SK-MEL-5 (cell line): ENCODE measurements at regions not wholly inside any gene's neighbourhood (a gene's known extent, or its start where the extent isn't known, plus 50 kb on each side); places are given as distances from the start of the nearest gene placed in this dataset.
"Not testable (repeated sequence)": the region's sequence is repeated elsewhere in the genome, so short reads cannot be mapped to it uniquely, and the experiment has no call there.

Experiments used
- DNase-seq: peaks from one replicate; pipeline ENCODE4 v3.0.0-alpha.2; 2016; ENCODE audit warnings: low read depth, low spot score
- in situ Hi-C: cut with HindIII; loops from 2 replicates; pipeline ENCODE4 v1.10.0; 2016; ENCODE audit warnings: low sequenced_read_pairs, high pct_unique_total_duplicates, low pct_unique_long_range_greater_than_20kb

DNA sequence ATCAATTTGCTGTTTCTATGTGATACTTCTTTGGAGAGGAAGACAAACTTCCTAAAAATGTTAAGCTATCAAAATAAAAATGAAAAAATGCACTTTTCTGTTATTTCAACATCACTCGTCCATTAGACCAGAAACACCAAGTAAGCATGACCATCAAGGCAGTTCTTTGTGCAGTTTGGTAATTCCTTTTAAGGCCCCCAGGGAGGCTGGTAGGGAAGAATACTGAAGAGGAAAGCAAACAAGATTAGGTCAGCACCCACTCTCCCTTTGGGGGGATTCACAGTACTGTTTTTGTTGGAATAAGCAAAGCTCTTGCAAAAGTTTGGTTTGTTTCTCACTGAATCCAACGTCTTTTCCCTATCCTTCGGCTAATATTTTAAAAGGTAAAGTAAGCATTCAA lies 206.8 kb upstream of the SLC35B3 start:
- peak; percentile 26 for DNase-seq
- in situ Hi-C loops = no loop called here

GRCh38 chr6:8639928-8640649 lies 204.7 kb upstream of the SLC35B3 start:
- DNase-seq = no peak
- in situ Hi-C loops = no loop called here

GRCh38 chr6:8637896-8638597 lies 202.7 kb upstream of the SLC35B3 start:
- in situ Hi-C loops = no loop called here

GRCh38 chr6:8633762-8634161 lies 198.4 kb upstream of the SLC35B3 start:
- DNase-seq = no peak
- in situ Hi-C loops = no loop called here

More at GRCh38 chr6:8637896-8638597, 202.7 kb upstream of the SLC35B3 start:
- DNase-seq = no peak

GRCh38 chr6:8628736-8629135 lies 193.4 kb upstream of the SLC35B3 start:
- DNase-seq = no peak
- in situ Hi-C loops = no loop called here

DNA sequence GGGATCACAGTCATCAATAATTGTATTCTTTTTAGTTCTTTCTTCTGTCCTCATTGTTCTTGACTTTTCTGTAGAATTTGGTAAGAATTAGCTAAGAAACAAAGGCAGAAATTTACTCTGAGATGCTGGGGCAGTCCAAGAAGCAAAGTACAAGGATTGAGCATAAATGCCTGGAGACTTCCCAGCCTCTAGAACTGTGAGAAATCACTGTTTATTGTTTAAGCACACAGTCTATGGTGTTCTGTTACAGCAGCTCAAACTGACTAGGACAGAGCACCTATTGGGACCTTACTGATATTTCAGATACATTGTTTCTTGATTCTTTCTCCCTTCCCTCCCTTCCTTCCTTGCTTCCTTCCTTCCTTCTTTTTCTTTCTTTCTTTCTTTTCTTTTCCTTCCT lies 192.7 kb upstream of the SLC35B3 start:
- peak; percentile 26 for DNase-seq
- in situ Hi-C loops = no loop called here

DNA sequence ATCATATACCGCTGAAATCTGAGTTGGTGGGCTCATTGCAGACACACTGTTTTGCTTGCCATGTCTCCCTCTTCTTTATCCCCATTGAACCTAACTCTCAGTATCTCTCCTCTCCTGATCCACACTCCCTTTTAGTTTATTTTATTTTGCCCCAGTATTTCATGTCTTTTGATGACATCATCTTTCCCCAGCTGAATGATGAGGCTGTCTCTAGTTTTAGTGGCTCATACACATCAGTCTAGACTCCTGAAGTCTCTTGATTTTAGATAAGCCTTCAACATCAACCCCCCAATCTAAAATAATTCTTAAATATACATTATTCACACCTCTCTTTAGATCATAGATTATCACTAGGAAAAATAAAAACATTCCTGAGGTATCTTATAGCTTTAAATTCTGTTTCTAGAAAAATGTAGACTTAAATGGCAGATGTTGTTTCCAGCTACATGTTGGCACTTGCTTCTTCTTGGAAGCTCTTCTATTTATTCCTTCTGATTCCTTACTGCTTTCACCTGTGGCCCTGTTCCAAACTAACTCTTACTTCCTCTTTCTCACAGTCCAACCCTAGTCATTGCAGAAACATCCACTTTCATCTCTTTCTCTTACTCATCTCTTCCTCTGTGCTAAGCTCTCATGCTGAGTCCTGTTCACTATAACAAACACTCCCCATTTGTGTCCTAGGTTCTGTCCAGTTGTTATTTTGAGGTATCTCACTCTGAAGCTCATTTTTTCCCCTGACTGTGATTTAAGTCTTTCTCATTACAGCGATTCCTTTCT lies 191.9 kb upstream of the SLC35B3 start:
- in situ Hi-C loops = no loop called here
- DNase-seq = no peak

DNA sequence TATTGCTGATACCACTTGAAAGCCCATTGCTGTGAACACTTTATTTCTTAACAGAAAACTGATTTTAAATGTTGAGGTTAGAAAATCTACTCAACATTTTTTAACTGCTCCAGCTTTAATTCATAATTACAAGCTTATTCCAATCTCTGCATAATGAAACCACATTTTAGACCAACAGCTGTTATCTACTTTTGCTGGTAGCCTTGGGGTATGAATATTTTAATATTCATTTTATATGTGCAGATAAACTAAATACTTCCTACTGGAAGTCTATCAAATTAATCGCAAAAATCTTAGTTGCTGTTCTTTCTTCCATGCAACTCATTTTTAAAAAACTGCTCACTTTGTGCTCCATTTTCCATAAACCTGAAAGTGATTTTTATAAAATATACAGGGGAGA lies 189.3 kb upstream of the SLC35B3 start:
- in situ Hi-C loops = no loop called here

GRCh38 chr6:8623441-8623840 lies 188.1 kb upstream of the SLC35B3 start:
- DNase-seq = no peak
- in situ Hi-C loops = no loop called here

More for the DNA sequence above, 189.3 kb upstream of the SLC35B3 start:
- DNase-seq = no peak

GRCh38 chr6:8619853-8620252 lies 184.5 kb upstream of the SLC35B3 start:
- in situ Hi-C loops = no loop called here
- no peak for DNase-seq

DNA sequence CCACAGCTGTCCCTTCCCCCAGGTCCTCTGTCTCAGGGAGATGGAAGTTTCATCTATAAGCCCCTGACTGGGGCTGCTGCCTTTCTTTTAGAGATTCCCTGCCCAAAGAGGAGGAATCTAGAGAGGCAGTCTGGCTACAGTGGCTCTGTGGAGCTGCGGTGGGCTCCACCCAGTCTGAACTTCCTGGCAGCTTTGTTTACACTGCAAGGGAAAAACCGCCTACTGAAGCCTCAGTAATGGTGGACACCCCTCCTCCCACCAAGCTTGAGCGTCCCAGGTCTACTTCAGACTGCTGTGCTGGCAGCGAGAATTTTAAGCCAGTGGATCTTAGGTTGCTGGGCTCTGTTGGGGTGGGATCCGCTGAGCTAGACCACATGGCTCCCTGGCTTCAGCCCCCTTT lies 184.1 kb upstream of the SLC35B3 start:
- DNase-seq, in situ Hi-C loops: not testable (repeated sequence)

- DNase-seq = no peak
- in situ Hi-C loops = no loop called here
These were observed 173.4 kb upstream of the SLC35B3 start for GRCh38 chr6:8608737-8609136.

- peak; percentile 56 for DNase-seq
- in situ Hi-C loops = no loop called here
These were observed 154.8 kb upstream of the SLC35B3 start for GRCh38 chr6:8589941-8590729.

DNA sequence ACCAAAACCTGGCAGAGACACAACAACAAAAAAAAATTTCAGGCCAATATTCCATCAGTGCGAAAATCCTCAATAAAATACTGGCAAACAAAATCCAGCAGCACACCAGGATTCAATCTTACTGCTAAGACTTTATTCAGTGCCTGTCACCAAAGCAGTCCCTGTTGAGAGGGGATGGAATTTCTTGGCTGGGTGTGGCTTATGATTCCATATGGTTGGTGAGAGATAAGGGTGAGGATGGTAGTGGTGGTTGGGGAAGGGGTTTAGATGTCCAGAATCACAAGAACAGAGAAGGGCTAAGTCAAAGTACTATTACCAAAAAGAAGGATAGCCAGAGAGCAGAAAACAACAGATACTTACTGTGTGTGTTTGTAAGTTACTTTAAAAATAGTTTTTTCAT lies 152.8 kb upstream of the SLC35B3 start:
- in situ Hi-C loops = no loop called here
- no peak for DNase-seq

DNA sequence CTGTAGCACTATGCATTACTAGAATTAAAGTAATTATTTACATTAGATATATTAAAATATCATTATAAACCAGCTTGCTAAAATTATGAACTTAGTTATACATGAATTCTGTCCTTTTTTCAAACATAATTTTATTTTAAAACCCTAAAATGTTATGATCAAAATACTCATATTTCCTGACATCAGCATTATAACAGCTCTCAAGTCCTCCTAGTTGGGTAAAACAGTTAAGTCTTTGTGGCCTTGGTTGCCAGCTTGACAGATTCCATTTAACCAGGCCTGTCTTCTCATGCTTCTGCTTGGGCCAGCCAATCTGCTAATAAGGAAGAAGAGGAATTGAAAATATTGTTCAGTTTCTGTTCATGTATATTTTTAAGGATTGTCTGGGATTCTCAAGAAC lies 147.9 kb upstream of the SLC35B3 start:
- DNase-seq = no peak
- in situ Hi-C loops = no loop called here

DNA sequence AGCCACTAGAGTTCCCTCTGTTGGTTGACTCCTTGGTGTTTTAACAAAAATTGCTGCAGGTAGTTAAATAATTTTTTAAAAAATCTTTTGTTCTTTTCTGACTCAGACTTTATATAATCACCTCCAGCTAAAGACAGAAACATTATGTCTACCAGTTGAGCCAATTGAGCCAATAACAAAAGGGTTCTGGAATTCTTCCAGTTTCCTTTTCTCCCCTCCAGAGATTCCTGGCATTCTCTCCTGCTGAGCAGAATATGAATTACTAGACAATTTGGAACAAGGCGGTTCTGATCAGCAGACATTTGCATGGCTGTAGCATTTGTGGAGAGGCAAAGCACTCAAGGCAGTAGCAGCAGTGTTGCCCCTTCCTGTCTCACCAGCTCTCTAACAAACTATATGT lies 144.0 kb upstream of the SLC35B3 start:
- no peak for DNase-seq
- in situ Hi-C loops = no loop called here

DNA sequence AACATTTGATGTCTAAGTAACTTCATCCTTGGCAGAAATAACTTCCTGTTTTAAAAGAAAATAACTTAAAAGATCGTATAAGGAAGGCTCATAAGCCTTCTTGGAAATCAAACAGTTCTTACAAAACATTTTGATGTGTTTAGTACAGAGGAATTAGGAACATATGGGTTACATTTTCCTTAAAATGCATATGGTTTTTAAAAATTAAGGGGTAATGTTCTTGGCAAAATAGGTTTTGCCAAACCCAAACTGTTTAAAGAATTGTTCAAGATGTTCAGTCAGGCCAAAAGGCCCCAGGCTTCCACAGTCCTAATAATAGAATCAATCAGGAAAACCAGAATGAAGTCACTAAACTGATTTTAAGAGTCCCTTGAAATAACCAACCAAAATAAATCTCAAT lies 142.7 kb upstream of the SLC35B3 start:
- no peak for DNase-seq
- in situ Hi-C loops = no loop called here
